ENCODE measurements at regions not wholly inside any gene's neighbourhood (a gene's known extent, or its start where the extent isn't known, plus 50 kb on each side); places are given as distances from the start of the nearest gene placed in this dataset.

- H3K27me3 Mint-ChIP-seq (ENCODE audit: low read depth in 3 of 3), result no peaks in the 10 kb centered on the region
- Histone ChIP-seq H3K27me3 (ENCODE audit: control insufficient read depth in 2 of 2, insufficient read depth in 2 of 2, low read length in 2 of 2) (no peaks in the 10 kb centered on the region), H3K79me2 (ENCODE audit: insufficient read depth, low read length) (no peaks in the 10 kb centered on the region), H3K4me1 (ENCODE audit: control insufficient read depth in 1 of 2, insufficient read depth in 2 of 2, low read length in 2 of 2) (no peaks in the 10 kb centered on the region), H3K36me3 (replicated peaks in 1 of 2; ENCODE audit: control insufficient read depth in 1 of 2, insufficient read depth in 2 of 2, low read length in 2 of 2) (no peaks in the 10 kb centered on the region), H3K4me3 (replicated peaks in 1 of 3; ENCODE audit: low read depth in 2 of 3, low read length in 3 of 3) (no peak overlapping the region), H2AFZ (ENCODE audit: insufficient read depth, low read depth, low read length, poor library complexity, severe bottlenecking) (no peak overlapping the region), H4K20me1 (ENCODE audit: insufficient read depth, low read length) (no peaks in the 10 kb centered on the region), H3K4me2 (replicated peaks; ENCODE audit: extremely low read depth, low read length, poor library complexity, severe bottlenecking) (no peak overlapping the region), H3K9me3 (replicated peaks in 1 of 2; ENCODE audit: control insufficient read depth in 1 of 2, insufficient read depth in 1 of 2, low read length in 2 of 2) (no peaks in the 10 kb centered on the region), H3K27ac (ENCODE audit: low read depth in 1 of 2, low read length in 2 of 2) (no peak overlapping the region), H3K9ac (ENCODE audit: insufficient read depth, low read length, poor library complexity, severe bottlenecking) (no peak overlapping the region)
- no peaks in the 10 kb centered on the region for H3K4me1 Mint-ChIP-seq
- intact Hi-C loops (cut with micrococcal nuclease), result no loop called here
- H3K27ac Mint-ChIP-seq, result no peak overlapping the region
- H3K9me3 Mint-ChIP-seq, result peaks cover 0 to 4% (median 0%) of the 10 kb centered on the region in 7 donors
- TF ChIP-seq, protein P1, sequence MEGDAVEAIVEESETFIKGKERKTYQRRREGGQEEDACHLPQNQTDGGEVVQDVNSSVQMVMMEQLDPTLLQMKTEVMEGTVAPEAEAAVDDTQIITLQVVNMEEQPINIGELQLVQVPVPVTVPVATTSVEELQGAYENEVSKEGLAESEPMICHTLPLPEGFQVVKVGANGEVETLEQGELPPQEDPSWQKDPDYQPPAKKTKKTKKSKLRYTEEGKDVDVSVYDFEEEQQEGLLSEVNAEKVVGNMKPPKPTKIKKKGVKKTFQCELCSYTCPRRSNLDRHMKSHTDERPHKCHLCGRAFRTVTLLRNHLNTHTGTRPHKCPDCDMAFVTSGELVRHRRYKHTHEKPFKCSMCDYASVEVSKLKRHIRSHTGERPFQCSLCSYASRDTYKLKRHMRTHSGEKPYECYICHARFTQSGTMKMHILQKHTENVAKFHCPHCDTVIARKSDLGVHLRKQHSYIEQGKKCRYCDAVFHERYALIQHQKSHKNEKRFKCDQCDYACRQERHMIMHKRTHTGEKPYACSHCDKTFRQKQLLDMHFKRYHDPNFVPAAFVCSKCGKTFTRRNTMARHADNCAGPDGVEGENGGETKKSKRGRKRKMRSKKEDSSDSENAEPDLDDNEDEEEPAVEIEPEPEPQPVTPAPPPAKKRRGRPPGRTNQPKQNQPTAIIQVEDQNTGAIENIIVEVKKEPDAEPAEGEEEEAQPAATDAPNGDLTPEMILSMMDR (IDR thresholded peaks at IDR 0.05), result no peak
- no CpG with 5 or more reads among the region's 1 CpG for WGBS (ENCODE audit: insufficient coverage)
- no peaks in the 10 kb centered on the region for H3K36me3 Mint-ChIP-seq
- DNase-seq, result no peak
- no peak overlapping the region for H3K4me3 Mint-ChIP-seq
These were observed 868.9 kb downstream of the PDHA2 start for GRCh38 chr4:96708766-96709165.

DNA sequence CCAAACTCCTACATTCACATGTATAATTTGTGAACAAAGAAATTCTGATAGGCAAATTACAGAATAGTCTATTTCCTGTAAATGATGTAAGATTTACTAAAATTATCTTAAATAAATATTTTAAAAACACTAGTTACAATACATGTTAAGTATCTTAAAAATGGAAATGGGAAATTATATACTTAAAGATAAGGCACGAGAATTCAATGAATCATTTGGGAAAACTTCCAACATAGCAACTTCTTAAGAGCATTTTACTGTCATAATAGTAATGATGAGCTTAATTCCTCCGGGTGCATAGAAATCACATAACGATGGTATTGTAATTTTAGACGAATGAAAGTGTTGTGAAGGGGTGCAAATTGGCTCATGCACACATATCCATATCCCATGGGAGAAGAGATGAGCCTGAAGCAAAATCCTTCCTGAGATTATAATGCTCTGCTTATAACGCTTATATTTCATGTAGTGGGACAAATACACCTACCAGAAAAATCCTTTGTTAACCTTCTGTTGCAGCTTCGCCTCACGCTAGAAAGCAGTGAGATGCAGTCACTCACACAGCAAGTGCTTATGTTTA lies 873.5 kb downstream of the PDHA2 start:
- H3K79me2 ChIP-seq (ENCODE audit: insufficient read depth, low read length), result no peaks in the 10 kb centered on the region
- no peak for DNase-seq
- H3K4me2 ChIP-seq (replicated peaks; ENCODE audit: extremely low read depth, low read length, poor library complexity, severe bottlenecking), result no peak overlapping the region
- TF ChIP-seq, protein P1 (IDR thresholded peaks at IDR 0.05), result no peak
- no peaks in the 10 kb centered on the region for H3K4me1 Mint-ChIP-seq
- no peaks in the 10 kb centered on the region for H3K36me3 Mint-ChIP-seq
- no peak overlapping the region for H3K27ac Mint-ChIP-seq
- no peak overlapping the region for H2AFZ ChIP-seq (ENCODE audit: insufficient read depth, low read depth, low read length, poor library complexity, severe bottlenecking)
- no peak overlapping the region for H3K4me3 ChIP-seq (replicated peaks in 1 of 3; ENCODE audit: low read depth in 2 of 3, low read length in 3 of 3)
- H3K9me3 Mint-ChIP-seq, result peaks cover 0 to 4% (median 0%) of the 10 kb centered on the region in 7 donors
- H3K9ac ChIP-seq (ENCODE audit: insufficient read depth, low read length, poor library complexity, severe bottlenecking), result no peak overlapping the region
- H3K27me3 Mint-ChIP-seq (ENCODE audit: low read depth in 3 of 3), result no peaks in the 10 kb centered on the region
- no peaks in the 10 kb centered on the region for H3K27me3 ChIP-seq (ENCODE audit: control insufficient read depth in 2 of 2, insufficient read depth in 2 of 2, low read length in 2 of 2)
- H3K36me3 ChIP-seq (replicated peaks in 1 of 2; ENCODE audit: control insufficient read depth in 1 of 2, insufficient read depth in 2 of 2, low read length in 2 of 2), result no peaks in the 10 kb centered on the region
- no peaks in the 10 kb centered on the region for H3K9me3 ChIP-seq (replicated peaks in 1 of 2; ENCODE audit: control insufficient read depth in 1 of 2, insufficient read depth in 1 of 2, low read length in 2 of 2)
- WGBS (ENCODE audit: insufficient coverage), result no CpG with 5 or more reads among the region's 7 CpGs
- H3K27ac ChIP-seq (ENCODE audit: low read depth in 1 of 2, low read length in 2 of 2), result no peak overlapping the region
- H3K4me3 Mint-ChIP-seq, result no peak overlapping the region
- no peaks in the 10 kb centered on the region for H4K20me1 ChIP-seq (ENCODE audit: insufficient read depth, low read length)
- intact Hi-C loops (cut with micrococcal nuclease), result no loop called here
- no peaks in the 10 kb centered on the region for H3K4me1 ChIP-seq (ENCODE audit: control insufficient read depth in 1 of 2, insufficient read depth in 2 of 2, low read length in 2 of 2)
